ENCODE measurements at regions not wholly inside any gene's neighbourhood (a gene's known extent, or its start where the extent isn't known, plus 50 kb on each side); places are given as distances from the start of the nearest gene placed in this dataset.

GRCh38 chr5:1946122-1946677 lies 63.5 kb upstream of the IRX4 start:
- no peak for DNase-seq
- in situ Hi-C loops (cut with HindIII; ENCODE audit: low pct_ligation_motif_present, low pct_unique_long_range_greater_than_20kb, low sequenced_read_pairs) = no loop called here

GRCh38 chr5:1945606-1946005 lies 62.9 kb upstream of the IRX4 start:
- in situ Hi-C loops (cut with HindIII; ENCODE audit: low pct_ligation_motif_present, low pct_unique_long_range_greater_than_20kb, low sequenced_read_pairs) = no loop called here
- no peak for DNase-seq

DNA sequence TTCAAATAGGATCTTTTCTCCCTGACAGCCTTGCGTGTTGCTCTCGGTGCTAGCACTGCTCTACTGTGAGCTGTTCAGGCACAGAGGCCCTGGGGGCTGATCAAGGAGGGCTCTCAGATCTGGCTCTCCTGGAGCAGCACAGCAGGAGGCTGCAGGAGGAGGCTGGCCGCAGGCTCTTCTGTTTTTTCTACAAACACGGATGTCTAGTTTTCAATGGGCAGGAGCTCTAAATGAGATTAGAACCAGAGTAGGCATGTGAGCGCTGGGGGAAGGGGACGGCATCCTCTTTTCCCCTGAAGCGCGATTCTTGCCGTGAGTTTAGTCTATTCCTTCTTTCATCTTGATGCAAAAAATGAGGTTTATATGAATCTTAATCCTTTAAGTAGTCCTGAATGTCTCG lies 61.7 kb upstream of the IRX4 start:
- DNase-seq = no peak
- in situ Hi-C loops (cut with HindIII; ENCODE audit: low pct_ligation_motif_present, low pct_unique_long_range_greater_than_20kb, low sequenced_read_pairs) = no loop called here

- in situ Hi-C loops (cut with HindIII; ENCODE audit: low pct_ligation_motif_present, low pct_unique_long_range_greater_than_20kb, low sequenced_read_pairs) = no loop called here
- no peak for DNase-seq
These were observed 60.8 kb upstream of the IRX4 start for GRCh38 chr5:1943481-1943880.

- no peak for DNase-seq
- in situ Hi-C loops (cut with HindIII; ENCODE audit: low pct_ligation_motif_present, low pct_unique_long_range_greater_than_20kb, low sequenced_read_pairs) = no loop called here
These were observed 59.9 kb upstream of the IRX4 start for GRCh38 chr5:1942630-1943029.

DNA sequence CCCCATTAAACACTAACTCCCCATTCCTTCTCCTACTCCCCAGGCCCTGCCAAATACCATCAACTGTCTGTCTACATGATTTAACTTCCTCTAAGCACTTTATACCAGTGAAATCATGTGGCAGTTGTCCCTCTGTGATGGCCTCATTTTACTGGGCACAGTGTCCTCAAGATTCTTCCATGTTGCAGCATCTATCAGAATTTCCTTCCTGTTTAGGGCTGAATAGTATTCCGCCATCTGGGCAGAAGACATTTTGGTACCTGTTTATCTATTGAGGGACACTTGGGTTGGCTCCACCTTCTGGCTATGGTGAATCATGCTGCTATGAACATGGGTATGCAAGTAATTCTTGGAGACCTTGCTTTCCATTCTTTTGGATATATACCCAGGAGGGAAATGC lies 59.4 kb upstream of the IRX4 start:
- in situ Hi-C loops (cut with HindIII; ENCODE audit: low pct_ligation_motif_present, low pct_unique_long_range_greater_than_20kb, low sequenced_read_pairs) = no loop called here
- no peak for DNase-seq

DNA sequence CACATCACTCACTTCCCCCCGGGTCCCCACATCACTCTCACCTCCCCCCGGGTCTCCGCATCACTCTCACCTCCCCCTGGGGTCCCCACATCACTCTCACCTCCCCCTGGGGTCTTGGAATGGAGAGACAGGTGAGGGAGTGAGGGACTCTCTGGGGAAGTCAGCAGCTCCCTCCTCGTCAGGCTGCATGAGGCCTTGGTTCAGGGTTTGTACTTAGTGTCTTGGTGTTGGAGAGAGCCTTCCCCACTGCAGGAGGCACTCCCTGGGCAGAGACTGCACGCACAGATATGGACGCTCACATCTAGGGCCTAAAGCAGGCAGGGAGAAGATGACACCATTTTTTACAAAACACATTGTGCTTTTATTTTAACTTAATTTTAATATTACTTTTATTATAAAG lies 56.5 kb upstream of the IRX4 start:
- no peak for DNase-seq
- in situ Hi-C loops (cut with HindIII; ENCODE audit: low pct_ligation_motif_present, low pct_unique_long_range_greater_than_20kb, low sequenced_read_pairs) = no loop called here

DNA sequence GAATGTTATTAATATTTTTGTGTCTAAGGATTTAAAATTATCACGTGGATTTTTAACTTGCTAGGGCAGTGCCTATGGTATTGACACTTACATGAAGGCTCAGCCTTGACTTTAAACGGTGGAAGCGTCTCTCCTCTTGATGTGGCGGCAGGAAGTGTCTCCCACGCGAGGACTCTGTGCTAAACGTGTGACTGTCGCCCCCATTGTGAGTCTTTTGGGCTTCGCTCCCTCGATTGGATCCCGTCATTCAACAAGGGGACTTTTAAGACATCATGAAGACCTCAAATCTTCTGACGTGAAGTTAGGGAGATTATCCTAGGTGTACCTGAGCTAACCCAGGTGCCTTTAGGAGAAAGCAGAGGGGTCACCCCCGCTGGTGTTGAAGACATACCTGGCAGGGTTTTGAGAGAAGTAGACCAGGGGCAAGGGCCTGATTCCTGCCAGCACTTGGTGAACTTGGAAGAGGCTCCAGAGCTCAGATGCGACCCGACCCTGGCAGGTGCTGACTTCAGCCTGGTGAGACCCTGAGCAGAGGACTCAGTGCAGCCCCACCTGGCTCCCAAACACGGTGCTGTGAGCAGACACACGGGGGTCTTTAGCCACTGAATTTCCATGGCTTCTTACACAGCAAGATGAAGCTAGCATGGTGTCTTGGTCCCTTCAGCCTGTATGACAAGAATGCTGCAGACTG lies 55.7 kb upstream of the IRX4 start:
- in situ Hi-C loops (cut with HindIII; ENCODE audit: low pct_ligation_motif_present, low pct_unique_long_range_greater_than_20kb, low sequenced_read_pairs) = no loop called here
- DNase-seq = no peak

- in situ Hi-C loops (cut with HindIII; ENCODE audit: low pct_ligation_motif_present, low pct_unique_long_range_greater_than_20kb, low sequenced_read_pairs) = no loop called here
- DNase-seq = no peak
These were observed 54.9 kb upstream of the IRX4 start for GRCh38 chr5:1937590-1937989.

GRCh38 chr5:1936901-1937300 lies 54.2 kb upstream of the IRX4 start:
- in situ Hi-C loops (cut with HindIII; ENCODE audit: low pct_ligation_motif_present, low pct_unique_long_range_greater_than_20kb, low sequenced_read_pairs) = no loop called here

DNA sequence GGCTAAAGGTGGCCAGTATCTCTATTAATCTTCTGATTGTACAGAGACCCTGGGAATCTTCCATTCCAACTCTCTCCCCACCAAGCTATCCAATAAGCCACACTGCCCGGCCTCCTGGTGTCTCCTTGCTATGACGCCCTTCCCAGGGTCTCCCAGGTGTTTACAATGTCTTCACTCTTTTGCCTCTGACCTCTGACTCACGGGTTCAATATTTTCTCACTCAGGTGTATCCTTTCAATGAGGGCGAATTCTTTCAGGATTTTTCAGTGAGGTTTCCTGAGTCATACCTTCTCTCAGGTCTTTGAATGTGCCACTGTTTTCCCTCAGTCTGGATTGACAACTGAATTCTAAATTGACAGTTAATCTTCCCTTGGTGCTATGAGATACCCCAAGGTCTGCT lies 53.7 kb upstream of the IRX4 start:
- no peak for DNase-seq
- in situ Hi-C loops (cut with HindIII; ENCODE audit: low pct_ligation_motif_present, low pct_unique_long_range_greater_than_20kb, low sequenced_read_pairs) = no loop called here

More at GRCh38 chr5:1936901-1937300, 54.2 kb upstream of the IRX4 start:
- DNase-seq = no peak

DNA sequence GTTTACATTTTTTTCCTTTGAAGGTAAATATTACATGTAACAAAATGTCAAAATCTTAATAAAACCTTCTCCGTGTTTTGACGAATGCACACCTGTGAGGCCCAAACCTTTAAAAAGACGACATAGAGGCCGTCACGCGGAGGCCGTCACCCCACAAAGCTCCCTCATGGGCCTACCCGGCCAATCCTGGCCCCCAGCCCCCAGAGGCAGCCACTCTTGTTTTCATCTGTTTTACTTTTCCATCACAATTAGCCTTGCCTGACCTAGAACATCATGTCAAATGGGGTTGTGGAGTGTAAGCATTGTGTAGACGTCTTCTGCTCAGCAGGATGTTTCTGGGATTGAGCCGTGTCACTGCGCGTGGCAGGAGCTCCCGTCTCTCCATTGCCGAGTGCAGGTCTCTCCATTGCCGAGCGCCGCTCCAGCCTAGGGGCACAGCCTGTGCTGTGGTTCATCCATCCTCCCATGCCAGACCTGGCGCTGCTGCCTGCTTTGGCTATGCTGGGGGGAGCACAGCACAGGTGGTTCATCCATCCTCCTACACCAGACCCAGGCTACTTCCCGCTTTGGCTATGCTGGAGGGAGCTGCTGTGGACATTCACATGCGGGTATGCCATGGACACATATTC lies 52.2 kb upstream of the IRX4 start:
- in situ Hi-C loops (cut with HindIII; ENCODE audit: low pct_ligation_motif_present, low pct_unique_long_range_greater_than_20kb, low sequenced_read_pairs) = no loop called here
- no peak for DNase-seq

GRCh38 chr5:1934056-1934394 lies 51.3 kb upstream of the IRX4 start:
- in situ Hi-C loops (cut with HindIII; ENCODE audit: low pct_ligation_motif_present, low pct_unique_long_range_greater_than_20kb, low sequenced_read_pairs) = no loop called here
- no peak for DNase-seq

DNA sequence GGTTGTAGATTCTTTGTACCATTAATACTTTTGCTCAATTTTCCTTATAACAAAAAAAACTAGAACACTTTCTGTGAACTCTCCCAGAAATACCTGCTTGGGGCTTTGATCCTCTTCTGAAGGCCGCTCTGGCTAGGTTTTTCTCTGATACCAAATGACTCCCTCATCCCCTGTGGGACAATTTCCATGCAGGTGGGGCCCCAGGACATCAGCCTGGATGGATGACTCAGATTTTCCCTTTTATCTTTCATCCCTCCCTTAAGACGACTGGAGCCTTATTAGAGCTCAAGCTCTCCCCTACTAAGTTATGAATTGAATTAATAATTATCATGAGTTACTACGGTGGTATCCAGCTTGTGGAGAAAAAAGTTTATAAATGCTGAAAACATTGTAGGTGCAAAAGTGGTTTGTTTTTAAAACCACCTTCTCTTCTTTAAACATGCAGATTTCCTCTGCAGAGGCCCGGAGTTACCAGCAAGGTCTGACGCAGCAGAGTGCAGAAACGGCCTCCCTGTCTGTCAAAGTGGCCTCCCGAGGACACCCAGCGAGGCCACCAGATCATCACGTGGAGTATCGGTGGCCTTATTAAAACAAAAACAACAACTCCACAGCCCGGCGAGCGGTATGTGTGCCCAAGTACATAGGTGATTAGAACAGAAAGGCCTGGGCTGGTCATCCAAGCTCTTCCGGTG lies 50.8 kb upstream of the IRX4 start:
- in situ Hi-C loops (cut with HindIII; ENCODE audit: low pct_ligation_motif_present, low pct_unique_long_range_greater_than_20kb, low sequenced_read_pairs) = no loop called here
- no peak for DNase-seq
